HUES6 (cell line): ENCODE measurements at regions not wholly inside any gene's neighbourhood (a gene's known extent, or its start where the extent isn't known, plus 50 kb on each side); places are given as distances from the start of the nearest gene placed in this dataset.

Experiments
- H3K27ac ChIP-seq: 2 replicates; pipeline ENCODE4 v1.7.0; 2013; ENCODE audit warnings: low read depth, mild to moderate bottlenecking, low read length, inconsistent platforms
- H3K27me3 ChIP-seq: 2 replicates; pipeline ENCODE4 v1.6.1; 2013; ENCODE audit warnings: low read length; ENCODE audit not compliant: control insufficient read depth, insufficient read depth
- H3K36me3 ChIP-seq: 2 replicates; pipeline ENCODE4 v1.6.1; 2013; ENCODE audit warnings: low read length; ENCODE audit not compliant: control insufficient read depth, insufficient read depth
- H3K4me1 ChIP-seq: 2 replicates; pipeline ENCODE4 v1.6.1; 2013; ENCODE audit warnings: low read length; ENCODE audit not compliant: control insufficient read depth, insufficient read depth
- H3K4me3 ChIP-seq: 2 replicates; pipeline ENCODE4 v1.5.1; 2013; ENCODE audit warnings: low read depth, low read length
- H3K9ac ChIP-seq: one replicate; pipeline ENCODE4 v1.6.1; 2013; ENCODE audit warnings: mild to moderate bottlenecking, low read length
- H3K9me3 ChIP-seq: 2 replicates; pipeline ENCODE4 v1.6.1; 2013; ENCODE audit warnings: low read depth, low read length; ENCODE audit not compliant: control insufficient read depth, insufficient read depth

- no peaks in the 10 kb centered on the region for H3K27me3 ChIP-seq
- H3K36me3 ChIP-seq = no peaks in the 10 kb centered on the region
- no peaks in the 10 kb centered on the region for H3K4me1 ChIP-seq
- H3K9me3 ChIP-seq = peaks cover 14% of the 10 kb centered on the region; the same call in 1 of the 2 replicates
- H3K27ac ChIP-seq = no peak overlapping the region
- no peak overlapping the region for H3K4me3 ChIP-seq
- no peak overlapping the region for H3K9ac ChIP-seq
Measured at GRCh38 chr4:135605076-135605475, 1403.5 kb upstream of the PABPC4L start.

DNA sequence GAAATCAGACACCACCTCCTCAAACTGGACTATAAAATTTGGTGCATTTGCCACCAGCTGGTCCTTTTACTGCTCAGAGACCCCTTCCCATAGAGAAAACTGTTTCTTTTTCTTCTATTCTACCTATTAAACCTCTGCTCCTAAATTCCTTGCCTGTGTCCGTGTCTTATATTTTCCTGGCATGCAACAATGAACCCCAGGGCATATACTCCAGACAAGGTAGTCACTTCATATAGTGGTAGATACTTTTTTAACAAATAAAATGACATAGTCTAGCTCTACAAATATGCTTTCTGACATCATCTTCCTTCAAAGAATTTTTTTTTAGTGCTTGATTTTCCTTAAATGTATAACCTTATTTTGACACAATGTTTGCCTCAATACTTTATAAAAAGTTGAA lies 1402.9 kb upstream of the PABPC4L start:
- Histone ChIP-seq H3K9ac (no peak overlapping the region), H3K9me3 (peaks cover 14% of the 10 kb centered on the region; the same call in 1 of the 2 replicates), H3K27me3 (no peaks in the 10 kb centered on the region), H3K36me3 (no peaks in the 10 kb centered on the region), H3K4me3 (no peak overlapping the region), H3K27ac (no peak overlapping the region), H3K4me1 (no peaks in the 10 kb centered on the region)

GRCh38 chr4:135601351-135601750 lies 1399.8 kb upstream of the PABPC4L start:
- Histone ChIP-seq H3K4me1 (no peaks in the 10 kb centered on the region), H3K36me3 (no peaks in the 10 kb centered on the region), H3K9ac (no peak overlapping the region), H3K4me3 (no peak overlapping the region), H3K27ac (no peak overlapping the region), H3K27me3 (no peaks in the 10 kb centered on the region), H3K9me3 (peaks cover 31% of the 10 kb centered on the region)

DNA sequence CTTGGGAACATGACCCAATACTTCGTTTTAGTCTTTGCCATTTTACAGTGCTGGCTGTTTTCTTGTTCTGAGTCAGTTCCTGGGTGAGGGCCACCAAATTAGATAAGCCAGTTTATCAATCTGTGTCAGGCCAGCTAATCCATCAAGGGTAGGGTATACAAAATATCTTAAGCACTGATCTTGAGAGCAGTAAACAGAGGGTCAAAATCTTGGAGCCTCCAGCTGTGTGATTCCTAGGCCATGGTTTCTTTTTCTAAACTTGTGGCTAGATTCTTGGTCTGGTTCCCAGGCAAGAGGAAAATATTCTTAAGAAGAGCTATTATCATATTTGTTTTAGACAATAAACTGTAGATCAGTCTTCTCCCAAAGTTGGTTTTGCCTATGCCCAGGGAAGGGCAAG lies 1396.6 kb upstream of the PABPC4L start:
- peaks cover 34% of the 10 kb centered on the region for H3K9me3 ChIP-seq
- H3K36me3 ChIP-seq = no peaks in the 10 kb centered on the region
- H3K27me3 ChIP-seq = no peaks in the 10 kb centered on the region
- H3K4me1 ChIP-seq = no peaks in the 10 kb centered on the region
- H3K9ac ChIP-seq = no peak overlapping the region
- H3K4me3 ChIP-seq = no peak overlapping the region
- no peak overlapping the region for H3K27ac ChIP-seq

DNA sequence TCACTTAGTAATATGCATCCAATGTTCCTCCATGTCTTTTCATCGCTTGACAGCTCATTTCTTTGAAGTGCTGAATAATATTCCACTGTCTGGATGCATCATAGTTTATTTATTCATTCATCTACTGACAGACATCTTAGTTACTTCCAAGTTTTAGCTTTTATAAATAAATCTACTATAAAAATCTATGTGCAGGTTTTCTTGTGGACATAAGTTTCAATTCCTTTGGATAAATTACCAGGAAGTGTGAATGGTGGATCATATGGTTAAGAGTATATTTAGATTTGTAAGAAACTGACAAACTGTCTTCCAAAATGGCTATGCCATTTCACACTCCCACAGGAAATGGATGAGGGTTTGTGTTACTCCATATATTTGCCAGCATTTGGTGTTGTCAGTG lies 1392.9 kb upstream of the PABPC4L start:
- Histone ChIP-seq H3K9me3 (peaks cover 23% of the 10 kb centered on the region), H3K36me3 (no peaks in the 10 kb centered on the region), H3K9ac (no peak overlapping the region), H3K27ac (no peak overlapping the region), H3K27me3 (no peaks in the 10 kb centered on the region), H3K4me3 (no peak overlapping the region), H3K4me1 (no peaks in the 10 kb centered on the region)

GRCh38 chr4:135575041-135575440 lies 1373.5 kb upstream of the PABPC4L start:
- Histone ChIP-seq H3K4me3 (no peak overlapping the region), H3K4me1 (no peaks in the 10 kb centered on the region), H3K9me3 (no peaks in the 10 kb centered on the region), H3K27ac (no peak overlapping the region), H3K27me3 (no peaks in the 10 kb centered on the region), H3K36me3 (no peaks in the 10 kb centered on the region), H3K9ac (no peak overlapping the region)

GRCh38 chr4:135573251-135573650 lies 1371.7 kb upstream of the PABPC4L start:
- no peak overlapping the region for H3K27ac ChIP-seq
- H3K9ac ChIP-seq = no peak overlapping the region
- no peaks in the 10 kb centered on the region for H3K4me1 ChIP-seq
- H3K4me3 ChIP-seq = no peak overlapping the region
- H3K9me3 ChIP-seq = no peaks in the 10 kb centered on the region
- H3K36me3 ChIP-seq = no peaks in the 10 kb centered on the region
- H3K27me3 ChIP-seq = no peaks in the 10 kb centered on the region

DNA sequence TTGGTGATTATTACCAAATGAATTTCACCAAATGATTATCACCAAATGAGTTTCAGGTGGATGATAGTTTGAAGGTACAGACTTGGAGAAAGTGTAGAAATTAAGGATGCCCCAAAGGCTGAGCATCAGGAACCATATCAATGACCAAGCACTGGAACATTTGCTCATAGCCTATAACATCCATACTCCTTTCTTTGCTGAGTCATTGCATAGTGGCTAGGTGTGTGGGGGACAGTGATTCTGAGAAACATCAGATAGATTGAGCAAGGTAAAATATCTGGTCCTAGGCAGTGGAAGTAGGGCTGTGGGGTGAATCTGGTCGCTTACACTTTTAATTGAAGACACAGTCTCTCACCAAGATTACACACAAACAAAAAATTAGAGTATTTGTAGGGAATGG lies 1362.5 kb upstream of the PABPC4L start:
- Histone ChIP-seq H3K27ac (no peak overlapping the region), H3K9me3 (no peaks in the 10 kb centered on the region), H3K36me3 (no peaks in the 10 kb centered on the region), H3K9ac (no peak overlapping the region), H3K27me3 (no peaks in the 10 kb centered on the region), H3K4me1 (no peaks in the 10 kb centered on the region), H3K4me3 (no peak overlapping the region)

- no peaks in the 10 kb centered on the region for H3K9me3 ChIP-seq
- no peak overlapping the region for H3K27ac ChIP-seq
- H3K36me3 ChIP-seq = no peaks in the 10 kb centered on the region
- H3K27me3 ChIP-seq = no peaks in the 10 kb centered on the region
- no peak overlapping the region for H3K9ac ChIP-seq
- H3K4me3 ChIP-seq = no peak overlapping the region
- no peaks in the 10 kb centered on the region for H3K4me1 ChIP-seq
Measured at GRCh38 chr4:135553213-135553612, 1351.6 kb upstream of the PABPC4L start.

DNA sequence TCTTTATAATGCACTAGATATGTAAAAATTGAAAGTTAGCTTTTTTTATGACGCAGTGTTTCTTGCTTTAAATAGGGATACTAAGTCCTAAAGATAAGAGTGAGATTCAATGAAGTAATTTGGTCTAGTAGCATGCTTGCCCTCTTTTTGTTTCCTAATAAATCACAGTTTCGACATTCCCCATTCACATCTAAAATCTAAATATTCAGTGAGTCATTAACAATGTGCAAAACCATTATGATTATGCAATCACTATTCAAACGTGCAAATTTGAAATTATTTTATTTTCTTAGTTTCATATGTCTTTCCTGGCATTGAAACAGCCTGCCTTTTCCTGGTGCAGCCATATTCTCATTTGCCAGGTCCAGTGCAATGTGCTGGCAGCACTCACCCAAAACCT lies 1350.5 kb upstream of the PABPC4L start:
- H3K4me3 ChIP-seq = no peak overlapping the region
- H3K4me1 ChIP-seq = no peaks in the 10 kb centered on the region
- H3K36me3 ChIP-seq = no peaks in the 10 kb centered on the region
- H3K27ac ChIP-seq = no peak overlapping the region
- H3K9me3 ChIP-seq = no peaks in the 10 kb centered on the region
- no peaks in the 10 kb centered on the region for H3K27me3 ChIP-seq
- no peak overlapping the region for H3K9ac ChIP-seq

DNA sequence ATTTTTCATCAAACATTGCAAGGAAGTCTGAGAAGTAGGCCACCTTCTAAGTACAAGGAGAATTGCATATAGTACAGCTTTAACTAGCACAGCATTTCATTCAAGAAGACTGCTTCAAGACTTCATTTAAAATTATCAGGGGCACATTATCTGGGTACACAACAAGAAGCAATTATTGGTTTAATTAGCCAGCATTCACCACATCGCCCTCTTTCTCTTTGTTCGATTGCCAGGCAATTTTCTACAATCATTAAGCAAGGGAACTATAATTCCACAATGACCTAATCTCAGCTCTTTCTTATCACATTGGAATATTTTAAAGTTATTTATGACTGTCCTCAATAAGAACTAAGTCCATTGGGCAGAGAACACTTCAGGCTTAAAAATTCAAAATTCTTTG lies 1347.1 kb upstream of the PABPC4L start:
- H3K27me3 ChIP-seq = no peaks in the 10 kb centered on the region
- H3K4me3 ChIP-seq = no peak overlapping the region
- H3K36me3 ChIP-seq = no peaks in the 10 kb centered on the region
- no peaks in the 10 kb centered on the region for H3K4me1 ChIP-seq
- no peak overlapping the region for H3K27ac ChIP-seq
- no peaks in the 10 kb centered on the region for H3K9me3 ChIP-seq
- H3K9ac ChIP-seq = no peak overlapping the region
